NCI-H2196 (cell line): ENCODE measurements at regions not wholly inside any gene's neighbourhood (a gene's known extent, or its start where the extent isn't known, plus 50 kb on each side); places are given as distances from the start of the nearest gene placed in this dataset.
"Not testable (repeated sequence)": the region's sequence is repeated elsewhere in the genome, so short reads cannot be mapped to it uniquely, and the experiment has no call there.

ENCODE experiments used
- DNase-seq: peaks from one replicate; lab custom pipeline; 2025; ENCODE audit not compliant: unreplicated experiment; lab: John Stamatoyannopoulos, UW

DNA sequence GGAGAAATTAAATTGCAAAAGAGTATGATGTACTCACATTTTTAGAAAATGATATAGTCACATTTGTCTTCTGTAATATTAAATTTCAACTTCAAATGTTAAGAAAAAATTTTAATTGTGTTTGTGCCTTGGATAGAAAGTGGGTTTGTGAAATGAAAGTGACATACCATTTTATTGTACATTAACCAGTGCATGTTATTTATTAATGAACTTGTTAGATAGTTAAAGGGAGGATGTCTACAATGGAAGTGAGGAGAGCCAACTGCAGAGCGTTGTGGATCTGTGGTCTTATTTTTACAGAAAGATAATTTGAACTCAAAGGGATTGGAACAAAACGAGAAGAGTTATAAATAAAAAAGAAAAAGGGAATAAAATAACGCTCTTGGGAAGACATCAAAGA, 291.7 kb downstream of the ARL4A start:
- no peak for DNase-seq

GRCh38 chr7:12982178-12982577, 294.7 kb downstream of the ARL4A start:
- DNase-seq: no peak

DNA sequence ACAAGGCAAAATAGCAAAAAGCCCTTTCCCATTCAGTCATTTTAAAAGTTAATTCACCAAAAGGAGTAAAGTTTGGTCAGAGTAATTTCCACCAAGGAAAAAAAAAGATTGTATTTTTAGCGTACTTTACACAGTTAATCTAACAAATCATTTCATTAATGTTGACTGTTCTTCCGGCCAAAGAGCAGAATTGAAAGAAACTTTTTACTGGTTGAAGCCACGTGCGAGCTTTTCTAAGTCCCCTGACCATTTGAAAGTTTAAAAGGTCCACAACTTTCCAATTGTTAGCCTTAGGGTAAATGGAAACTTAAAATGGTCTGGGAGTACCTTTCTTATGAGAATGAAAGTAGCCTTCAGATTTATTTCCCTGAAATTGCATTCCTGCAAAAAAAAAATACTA, 296.7 kb downstream of the ARL4A start:
- no peak for DNase-seq

GRCh38 chr7:12985228-12985627, 297.8 kb downstream of the ARL4A start:
- DNase-seq: no peak

DNA sequence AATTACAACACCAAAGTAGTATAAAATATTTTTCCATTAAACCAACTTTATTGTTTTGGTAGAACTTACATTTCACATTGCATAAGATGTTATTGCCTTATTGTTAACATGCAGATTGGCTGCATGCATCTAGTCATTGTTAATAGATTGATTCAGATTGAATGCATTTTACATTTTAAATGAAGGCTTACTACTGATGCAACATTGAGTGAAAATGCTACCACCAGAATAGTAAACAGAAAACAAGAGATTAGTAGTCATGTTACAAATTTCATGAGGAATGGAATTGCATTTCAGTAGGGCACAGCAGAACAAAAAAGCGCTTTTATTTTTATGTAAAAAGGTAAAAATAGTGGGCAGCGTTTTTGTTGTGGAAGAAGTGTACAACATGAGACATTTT, 298.3 kb downstream of the ARL4A start:
- DNase-seq: no peak

GRCh38 chr7:12987238-12987637, 299.8 kb downstream of the ARL4A start:
- DNase-seq: no peak

DNA sequence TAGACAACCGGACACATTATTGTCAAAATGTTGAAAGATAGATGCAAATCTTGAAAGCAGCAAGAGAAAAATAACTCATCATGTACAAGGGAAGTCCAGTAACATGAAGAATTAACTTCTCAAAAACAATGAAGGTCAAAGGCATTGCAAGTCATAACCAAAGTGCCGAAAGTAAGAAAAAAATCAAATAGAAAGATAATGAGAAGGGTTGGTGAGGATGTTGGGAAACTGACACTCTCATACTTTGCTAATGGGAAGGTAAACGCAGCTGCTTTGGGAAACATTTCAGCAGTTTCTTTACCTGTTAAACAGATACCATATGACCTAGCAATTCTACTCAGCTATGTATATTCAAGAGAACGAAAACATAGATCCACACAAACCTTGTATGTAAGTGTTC, 303.0 kb downstream of the ARL4A start:
- DNase-seq: no peak

DNA sequence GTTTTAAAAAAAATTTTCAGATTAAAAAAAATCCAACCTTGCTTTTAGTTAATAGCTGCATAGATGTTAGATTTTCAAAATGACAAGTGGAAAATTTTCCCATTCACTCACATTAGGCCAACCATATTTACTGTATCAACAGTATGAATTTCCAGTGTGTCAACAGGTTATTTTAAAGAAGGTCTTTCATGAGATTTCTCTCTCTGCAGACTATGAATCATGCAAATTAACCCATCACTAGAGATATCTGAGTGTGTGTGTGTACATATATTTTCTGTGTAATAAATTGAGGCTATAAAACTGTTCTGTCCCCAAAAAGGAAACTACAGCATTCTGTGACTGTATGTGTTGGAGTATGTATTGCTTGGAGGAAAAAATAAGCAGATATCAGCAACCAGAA, 305.6 kb downstream of the ARL4A start:
- no peak for DNase-seq

GRCh38 chr7:12995912-12996469, 308.6 kb downstream of the ARL4A start:
- no peak for DNase-seq

DNA sequence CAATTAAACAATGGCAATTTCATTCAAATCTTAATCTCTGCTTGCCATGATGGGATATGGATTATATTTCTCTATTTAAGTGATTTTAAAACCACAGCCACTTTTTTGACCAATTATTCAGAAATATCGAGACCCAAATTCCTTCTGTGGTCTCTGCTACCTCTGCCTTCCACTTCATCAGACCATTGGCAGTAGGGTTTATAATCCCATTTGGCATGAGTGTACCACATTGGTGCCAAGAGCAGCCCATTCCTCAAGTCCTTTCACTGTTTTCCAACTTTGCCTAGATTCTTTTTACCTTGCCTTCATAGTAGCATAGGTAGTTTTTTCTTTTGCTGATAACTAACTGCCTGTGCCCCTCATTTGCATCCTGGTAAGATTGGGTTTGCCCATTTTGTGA, 319.9 kb downstream of the ARL4A start:
- DNase-seq: no peak

- no peak for DNase-seq
Measured at GRCh38 chr7:13009517-13009916, 322.1 kb downstream of the ARL4A start.

GRCh38 chr7:13014011-13014410, 326.6 kb downstream of the ARL4A start:
- DNase-seq: no peak

GRCh38 chr7:13016036-13016581, 328.7 kb downstream of the ARL4A start:
- no peak for DNase-seq

DNA sequence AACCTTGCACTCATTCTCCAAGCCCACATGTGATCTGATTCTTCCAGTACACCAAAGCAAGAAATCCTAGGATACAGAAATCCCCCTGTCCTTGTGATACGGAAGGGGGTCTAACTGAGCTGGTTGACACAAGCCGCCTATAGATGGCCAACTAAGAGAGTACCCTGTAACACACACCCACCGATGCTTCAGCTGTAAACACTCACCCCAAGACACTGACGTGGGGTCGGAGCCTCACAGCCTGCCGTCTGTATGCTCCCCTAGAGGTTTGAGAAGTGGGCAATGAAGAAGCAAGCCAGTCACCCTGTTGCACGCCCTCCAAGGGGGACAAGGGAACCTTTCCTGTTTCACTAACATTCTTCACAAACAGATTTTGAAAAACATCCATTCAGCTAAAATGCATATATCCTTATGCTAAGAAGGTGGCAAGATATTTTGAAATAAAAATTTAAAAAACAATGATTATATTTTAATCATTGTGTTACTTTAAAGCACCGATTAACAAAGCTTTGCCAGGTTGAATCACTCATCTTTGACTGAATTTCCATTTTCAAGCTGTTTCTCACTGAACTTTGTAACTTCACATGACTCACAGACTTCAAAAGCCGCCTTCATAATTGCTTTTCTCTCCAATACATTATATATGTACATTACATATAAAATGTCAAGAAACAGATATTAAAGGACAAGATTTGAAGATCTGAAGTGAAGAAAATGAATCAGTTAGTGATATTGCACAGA, 329.3 kb downstream of the ARL4A start:
- DNase-seq: no peak

DNA sequence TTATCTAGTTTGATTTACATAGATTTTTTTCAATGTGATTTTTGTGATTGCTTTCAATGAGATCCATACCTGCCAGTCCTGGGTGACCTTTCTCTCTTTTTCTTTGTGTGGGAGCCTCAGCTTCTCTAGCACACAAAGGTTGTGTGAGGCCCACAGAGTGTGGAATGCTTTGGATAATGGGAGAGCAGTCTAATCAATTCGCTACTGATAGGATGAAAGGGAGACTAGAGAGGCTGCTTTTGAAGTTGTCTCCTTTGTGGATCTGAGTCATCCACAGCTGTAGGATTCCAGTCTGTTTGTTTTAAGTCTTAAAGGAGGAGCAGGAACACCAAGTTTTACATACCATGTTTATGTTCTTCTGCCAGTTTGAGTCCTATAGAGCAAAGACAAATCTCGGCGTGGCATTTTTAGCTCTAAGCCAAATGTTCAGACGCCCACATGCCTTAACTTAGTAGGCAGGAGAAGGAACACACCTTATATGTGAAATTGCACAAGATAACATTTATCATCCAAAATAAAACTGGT, 330.0 kb downstream of the ARL4A start:
- no peak for DNase-seq

- DNase-seq: no peak
Measured at GRCh38 chr7:13017881-13018280, 330.4 kb downstream of the ARL4A start.

GRCh38 chr7:13021566-13022300, 334.3 kb downstream of the ARL4A start:
- DNase-seq: no peak

GRCh38 chr7:13024121-13024674, 336.8 kb downstream of the ARL4A start:
- DNase-seq: no peak

DNA sequence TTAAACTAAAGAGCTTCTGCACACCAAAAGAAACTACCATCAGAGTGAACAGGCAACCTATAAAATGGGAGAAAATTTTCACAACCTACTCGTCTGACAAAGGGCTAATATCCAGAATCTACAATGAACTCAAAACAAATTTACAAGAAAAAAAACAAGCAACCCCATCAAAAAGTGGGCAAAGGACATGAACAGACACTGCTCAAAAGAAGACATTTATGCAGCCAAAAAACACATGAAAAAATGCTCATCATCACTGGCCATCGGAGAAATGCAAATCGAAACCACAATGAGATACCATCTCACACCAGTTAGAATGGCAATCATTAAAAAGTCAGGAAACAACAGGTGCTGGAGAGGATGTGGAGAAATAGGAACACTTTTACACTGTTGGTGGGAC, 337.6 kb downstream of the ARL4A start:
- DNase-seq: not testable (repeated sequence)

GRCh38 chr7:13027321-13027720, 339.9 kb downstream of the ARL4A start:
- no peak for DNase-seq

DNA sequence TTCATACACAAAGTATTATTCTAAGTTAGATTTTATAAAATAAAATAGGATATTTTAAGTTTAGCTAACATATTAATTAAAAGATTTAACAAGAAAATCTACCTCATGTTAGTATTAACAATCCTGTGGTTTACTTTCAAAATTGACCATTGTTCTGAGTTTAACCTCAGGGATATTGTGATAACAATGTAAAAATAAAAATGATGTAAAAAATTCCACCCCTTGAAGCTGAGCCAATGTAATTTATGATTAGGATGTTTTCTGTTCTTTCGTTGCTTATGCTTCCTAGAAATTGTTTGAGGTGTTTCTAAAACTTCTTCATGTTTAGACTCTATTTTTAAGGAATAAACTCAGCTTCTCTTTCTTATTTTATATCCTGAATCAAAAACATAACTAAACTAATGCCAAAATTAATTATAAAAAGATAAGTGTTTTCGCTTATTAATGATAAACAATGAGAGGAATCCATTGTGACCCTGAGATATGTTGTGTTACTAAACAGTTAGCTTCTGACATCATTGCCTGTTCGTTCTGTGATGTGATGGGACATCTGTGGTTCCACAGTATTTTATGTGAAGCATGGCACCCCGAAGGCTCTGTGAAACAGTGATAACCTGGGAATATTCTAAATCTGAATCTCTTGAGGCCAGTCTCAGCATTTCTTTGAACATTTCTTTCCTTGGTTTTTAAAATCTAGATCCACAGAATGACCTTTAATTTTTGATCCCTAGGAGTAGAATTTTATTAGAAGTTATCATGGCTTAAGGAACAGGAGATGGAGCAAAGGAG, 340.8 kb downstream of the ARL4A start:
- no peak for DNase-seq
